Stimulated activated CD4-positive, alpha-beta T cell treated with anti-CD3 and anti-CD28 coated beads, Interleukin-1b, Interleukin-23, amount 100 ng/mL, for 24 hours (primary cell): ENCODE measurements at regions not wholly inside any gene's neighbourhood (a gene's known extent, or its start where the extent isn't known, plus 50 kb on each side); places are given as distances from the start of the nearest gene placed in this dataset.

Experiments used
- DNase-seq, 4 experiments: peaks; one replicate each; pipeline ENCODE4 v3.0.0-alpha.2; 2020; ENCODE audit warnings: low read depth in 4 of 4, low spot score in 1 of 4

DNA sequence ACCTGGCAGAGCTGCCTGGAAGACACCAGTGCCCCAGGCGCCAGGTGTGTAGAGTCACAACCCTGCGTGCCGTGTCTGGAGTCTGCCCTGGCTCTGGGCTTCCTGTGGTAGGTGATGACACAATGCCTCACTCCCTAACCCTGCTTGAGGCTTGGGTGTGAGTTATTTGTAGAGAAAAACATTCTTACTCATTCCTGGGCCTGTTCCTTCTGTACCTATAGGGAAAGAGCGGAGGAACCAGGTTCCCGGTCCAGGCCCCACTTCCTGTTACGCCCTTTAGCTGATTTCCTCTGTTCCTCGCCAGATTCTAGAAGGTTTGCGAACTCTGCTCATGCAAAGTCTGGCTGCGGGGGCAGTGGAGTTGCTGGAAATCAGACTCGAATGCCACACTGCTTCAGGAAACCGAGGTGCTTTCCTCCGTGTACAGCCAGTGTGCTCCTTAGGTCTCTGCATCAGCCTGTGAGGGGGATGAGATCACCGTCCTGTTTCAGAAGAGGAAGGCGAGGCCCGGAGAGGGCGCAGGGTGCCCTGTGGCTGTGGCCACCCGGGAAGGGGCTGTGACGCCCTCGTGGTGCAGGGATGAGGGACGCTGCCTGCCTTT, 67.1 kb upstream of the DUSP22 start:
- peak; percentile 32 to 67 (median 49) for DNase-seq

- DNase-seq: no peak
Measured at GRCh38 chr6:225907-226306, 66.4 kb upstream of the DUSP22 start.

- DNase-seq: no peak
Measured at GRCh38 chr6:226516-227073, 65.7 kb upstream of the DUSP22 start.

GRCh38 chr6:227074-227782, 65.1 kb upstream of the DUSP22 start:
- no peak for DNase-seq

DNA sequence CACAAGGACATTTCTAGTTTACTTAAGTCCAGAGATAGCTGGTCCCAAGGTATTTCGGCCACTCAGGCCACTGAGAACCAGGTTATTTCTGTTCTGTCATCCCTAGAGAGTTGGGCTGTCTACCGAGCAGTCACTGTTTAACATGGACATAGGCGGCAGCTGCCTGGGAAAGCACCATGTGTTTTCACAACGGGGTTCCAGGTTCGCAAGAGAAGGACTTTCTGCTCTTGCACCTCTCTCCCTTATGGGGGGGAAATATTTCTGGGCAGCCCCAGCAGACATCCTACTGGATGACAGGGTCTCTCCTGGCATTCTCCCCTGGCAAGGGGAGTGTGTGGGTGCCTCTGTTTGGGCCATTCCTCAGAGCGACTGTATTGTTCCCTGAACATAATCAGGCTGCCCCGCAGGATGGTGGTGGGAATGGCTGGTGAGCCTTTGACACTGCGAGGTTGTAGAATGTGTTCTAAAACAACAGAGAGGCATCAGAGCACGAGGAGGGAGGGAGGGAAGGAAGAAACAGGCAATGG, 64.4 kb upstream of the DUSP22 start:
- no peak for DNase-seq

DNA sequence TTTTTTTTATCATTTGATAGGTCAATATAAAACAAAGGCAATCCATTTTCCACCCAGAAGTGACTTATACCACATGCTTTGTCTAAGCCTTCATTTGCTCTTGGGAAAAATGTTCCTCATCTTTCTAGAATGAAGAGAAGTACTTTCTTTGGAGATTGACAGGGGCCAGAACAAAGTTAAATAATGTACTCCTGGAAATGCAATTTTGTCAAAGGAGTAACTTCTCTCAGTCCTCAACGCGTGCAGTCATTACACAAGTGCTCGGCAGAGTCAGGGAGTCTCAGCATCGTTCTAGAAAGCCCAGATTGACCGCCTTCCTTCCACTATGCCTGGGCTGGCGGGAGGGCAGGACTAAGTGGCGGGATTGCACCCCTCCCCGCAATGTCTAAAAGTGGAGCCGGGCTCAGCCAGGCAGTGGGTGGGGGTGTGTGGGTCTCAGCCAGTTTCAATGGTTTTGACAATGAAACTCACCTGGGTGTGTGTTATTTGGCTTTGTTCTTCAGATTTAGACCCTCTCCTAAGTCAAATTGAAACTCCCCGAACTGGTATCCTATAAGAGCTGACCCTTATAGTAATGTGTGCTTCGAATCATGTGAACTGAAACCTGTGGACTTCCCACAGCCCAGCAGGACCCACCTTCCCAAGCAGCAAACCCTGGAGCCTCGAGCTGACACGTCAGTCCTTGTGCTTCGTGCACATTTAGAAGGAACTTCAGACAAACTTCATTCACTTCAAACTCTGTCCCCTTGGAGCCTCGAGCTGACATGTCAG, 63.2 kb upstream of the DUSP22 start:
- DNase-seq: no peak

DNA sequence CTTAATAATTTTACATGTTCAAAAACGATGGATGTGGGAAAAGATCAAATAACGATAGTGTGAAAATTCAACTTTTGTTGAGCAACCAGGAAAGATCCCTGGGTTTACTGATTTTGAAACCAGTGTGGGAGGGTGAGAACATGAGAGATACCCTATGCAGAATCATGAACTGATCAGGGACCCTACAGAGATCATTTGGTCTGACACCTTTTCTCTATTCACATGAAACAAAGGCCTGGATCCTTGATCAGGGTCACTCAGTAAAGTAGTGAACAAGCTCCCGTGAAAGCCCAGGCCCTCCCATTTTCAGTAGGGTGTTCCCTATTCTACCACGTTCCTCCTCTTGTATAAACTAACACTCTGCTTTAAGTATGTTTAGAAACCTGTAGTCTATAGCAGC, 60.5 kb upstream of the DUSP22 start:
- DNase-seq: no peak

- no peak for DNase-seq
Measured at GRCh38 chr6:232982-233640, 59.2 kb upstream of the DUSP22 start.

GRCh38 chr6:234706-235372, 57.4 kb upstream of the DUSP22 start:
- DNase-seq: no peak

GRCh38 chr6:235763-236360, 56.4 kb upstream of the DUSP22 start:
- peak in 3 of 4 experiments; percentile 27 to 68 (median 60) for DNase-seq

- DNase-seq: no peak
Measured at GRCh38 chr6:236519-236918, 55.8 kb upstream of the DUSP22 start.

DNA sequence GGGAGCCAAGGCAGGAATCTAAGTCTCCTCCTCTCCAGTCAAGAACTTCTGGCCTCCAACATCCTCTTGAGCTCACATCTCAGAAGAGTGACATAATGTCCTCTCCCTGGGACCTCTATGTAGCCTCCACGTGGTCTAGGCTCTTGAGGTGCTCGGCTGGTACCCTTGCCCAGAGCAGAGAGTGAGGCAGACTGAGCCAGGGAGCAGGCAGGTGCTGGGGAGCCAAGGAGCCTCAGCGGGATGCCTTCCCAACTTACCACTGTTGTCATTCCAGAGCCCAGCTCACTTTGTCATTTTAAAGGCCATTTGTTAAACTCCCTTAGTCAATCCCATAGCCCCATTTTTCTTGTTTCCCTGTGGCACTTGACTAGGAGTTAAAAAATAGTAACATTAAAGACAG, 52.1 kb upstream of the DUSP22 start:
- no peak for DNase-seq

DNA sequence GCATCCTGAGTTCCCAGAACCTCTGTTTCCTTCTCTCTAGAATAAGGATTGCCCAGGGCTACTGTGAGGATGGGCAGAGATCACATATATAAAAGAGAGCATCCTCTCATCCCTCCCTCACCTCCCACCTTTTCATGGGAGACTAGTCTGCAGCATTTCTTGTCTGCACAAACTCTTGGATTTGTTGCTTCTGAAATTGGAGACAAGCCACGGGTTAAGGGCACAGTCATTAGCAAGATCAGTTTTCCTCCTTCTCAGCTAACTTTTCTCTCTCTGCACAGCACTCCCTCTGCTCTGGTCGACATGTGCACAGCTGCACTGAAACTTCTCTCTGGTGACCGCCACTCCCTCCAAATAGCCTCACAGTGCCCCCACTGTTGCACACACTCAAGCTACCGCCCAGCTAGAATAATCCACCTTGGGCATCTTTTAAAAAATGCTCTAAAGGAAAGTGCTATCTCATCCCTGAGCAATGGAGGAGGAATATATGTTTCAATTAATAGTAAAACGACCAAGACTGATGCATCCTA, 50.9 kb upstream of the DUSP22 start:
- no peak for DNase-seq
